HepG2 (cell line): ENCODE measurements at regions not wholly inside any gene's neighbourhood (a gene's known extent, or its start where the extent isn't known, plus 50 kb on each side); places are given as distances from the start of the nearest gene placed in this dataset.

Experiments used
- CTCF ChIP-seq: sonication (generic); formaldehyde crosslinking; IDR thresholded peaks from 2 replicates; pipeline ENCODE4 v1.5.0; 2020; ENCODE audit warnings: mild to moderate bottlenecking, missing genetic modification reagents, moderate library complexity
- HOXA3 ChIP-seq: sonication (generic); formaldehyde crosslinking; IDR thresholded peaks from 2 replicates; pipeline ENCODE4 v1.5.0; 2020; ENCODE audit warnings: missing genetic modification reagents
- KLF16 ChIP-seq, 2 experiments: sonication (generic) in 1 of 2; formaldehyde crosslinking in 1 of 2; IDR thresholded peaks; 2 replicates each; pipeline versions ENCODE4 v1.6.1 to v1.8.0; 2016 to 2023; ENCODE audit warnings: missing genetic modification reagents in 2 of 2, missing compliant biosample characterization in 1 of 2
- POLR2A ChIP-seq, 2 experiments: IDR thresholded peaks; 2 replicates each; pipeline ENCODE4 v1.6.1; 2011; ENCODE audit warnings: low read depth in 2 of 2, low read length in 2 of 2, mild to moderate bottlenecking in 1 of 2, moderate library complexity in 1 of 2; ENCODE audit not compliant: insufficient read depth in 1 of 2
- ZNF766 ChIP-seq: sonication (generic); formaldehyde crosslinking; IDR thresholded peaks from 2 replicates; pipeline ENCODE4 v1.5.0; 2020; ENCODE audit warnings: missing genetic modification reagents, borderline replicate concordance

DNA sequence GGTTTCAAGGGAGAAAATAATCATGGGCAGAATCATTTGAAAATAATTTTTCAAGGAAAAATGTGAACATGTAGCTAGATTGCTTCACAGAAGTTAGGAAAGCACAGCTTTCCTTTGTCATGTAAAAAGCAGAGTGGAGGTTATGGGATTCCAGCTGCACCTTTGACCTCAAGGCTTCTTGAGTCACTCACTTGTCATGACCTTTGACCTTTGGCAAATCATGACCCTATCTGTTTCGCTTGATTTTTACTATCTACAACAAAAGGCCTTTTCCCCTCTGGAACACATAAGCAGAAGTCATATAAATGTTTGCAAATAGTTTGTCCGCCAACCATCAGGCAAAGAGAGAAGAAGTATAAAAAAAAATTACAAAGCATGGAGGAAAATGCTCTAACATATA is 210.7 kb upstream of the MIR17HG start:
- TF ChIP-seq POLR2A (IDR thresholded peaks at IDR 0.05; ENCODE audit: insufficient read depth in 1 of 2, low read depth in 2 of 2, low read length in 2 of 2) (no peak), CTCF (CRISPR knock-in tag) (no peak), KLF16 (CRISPR knock-in tag; IDR thresholded peaks at IDR 0.05) (no peak), ZNF766 (no peak), HOXA3 (CRISPR knock-in tag) (no peak)
